MM.1S (cell line): ENCODE measurements at regions not wholly inside any gene's neighbourhood (a gene's known extent, or its start where the extent isn't known, plus 50 kb on each side); places are given as distances from the start of the nearest gene placed in this dataset.

Source experiments
- DNase-seq: peaks from one replicate; pipeline ENCODE4 v3.0.0-alpha.2; 2015
- H2AFZ ChIP-seq: fragments of 300-600 bp; sonication (generic); 2 replicates; pipeline ENCODE4 v1.6.0; 2016; ENCODE audit warnings: antibody characterized with exemption, low read length
- H3F3A ChIP-seq: fragments of 300-600 bp; sonication (generic); 2 replicates; pipeline ENCODE4 v1.6.1; 2016; ENCODE audit warnings: mild to moderate bottlenecking, antibody characterized with exemption, low read length, moderate library complexity, mixed read lengths; ENCODE audit not compliant: insufficient read depth
- H3K27ac ChIP-seq: fragments of 300-600 bp; sonication (generic); 2 replicates; pipeline ENCODE4 v1.5.1; 2016; ENCODE audit warnings: mild to moderate bottlenecking, low read length
- H3K27me3 ChIP-seq: fragments of 300-600 bp; sonication (generic); replicated peaks from 2 replicates; pipeline ENCODE4 v1.6.0; 2016; ENCODE audit warnings: low read length; ENCODE audit not compliant: insufficient read depth
- H3K36me3 ChIP-seq: fragments of 300-600 bp; sonication (generic); replicated peaks from 2 replicates; pipeline ENCODE4 v1.6.1; 2016; ENCODE audit warnings: mild to moderate bottlenecking, low read length, mixed read lengths; ENCODE audit not compliant: insufficient read depth
- H3K4me1 ChIP-seq: fragments of 300-600 bp; sonication (generic); 2 replicates; pipeline ENCODE4 v1.6.1; 2016; ENCODE audit warnings: low read length, mixed read lengths
- H3K4me2 ChIP-seq: fragments of 300-600 bp; sonication (generic); 2 replicates; pipeline ENCODE4 v1.6.0; 2016; ENCODE audit warnings: low read depth, low read length
- H3K4me3 ChIP-seq: fragments of 300-600 bp; sonication (generic); 2 replicates; pipeline ENCODE4 v1.5.1; 2016; ENCODE audit warnings: low read length, mixed read lengths
- H3K79me2 ChIP-seq: fragments of 300-600 bp; sonication (generic); 2 replicates; pipeline ENCODE4 v1.6.1; 2016; ENCODE audit warnings: mixed run types, low read length, mixed read lengths
- H3K9ac ChIP-seq: fragments of 300-600 bp; sonication (generic); 2 replicates; pipeline ENCODE4 v1.6.1; 2016; ENCODE audit warnings: low read length, mixed read lengths
- H3K9me2 ChIP-seq: fragments of 300-600 bp; sonication (generic); replicated peaks from 2 replicates; pipeline ENCODE4 v1.6.1; 2016; ENCODE audit warnings: mild to moderate bottlenecking, low read length, mixed read lengths; ENCODE audit not compliant: insufficient read depth
- H3K9me3 ChIP-seq: fragments of 300-600 bp; sonication (generic); replicated peaks from 2 replicates; pipeline ENCODE4 v1.6.1; 2016; ENCODE audit warnings: mild to moderate bottlenecking, low read length, mixed read lengths; ENCODE audit not compliant: insufficient read depth
- H4K20me1 ChIP-seq: fragments of 300-600 bp; sonication (generic); 2 replicates; pipeline ENCODE4 v1.6.1; 2016; ENCODE audit warnings: mild to moderate bottlenecking, low read length, moderate library complexity, mixed read lengths; ENCODE audit not compliant: insufficient read depth
- CTCF ChIP-seq: fragments of 300-600 bp; sonication (generic); IDR thresholded peaks from 2 replicates; pipeline ENCODE4 v1.5.1; 2016; ENCODE audit warnings: antibody characterized with exemption, low read length, mixed read lengths
- EZH2 ChIP-seq: fragments of 300-600 bp; sonication (generic); optimal IDR thresholded peaks from 2 replicates; pipeline ENCODE3; 2017; ENCODE audit warnings: low read depth, mild to moderate bottlenecking, antibody characterized with exemption, low read length, mixed read lengths
- EZH2phosphoT487 ChIP-seq: fragments of 300-600 bp; sonication (generic); IDR thresholded peaks from 2 replicates; pipeline ENCODE4 v1.6.1; 2018; ENCODE audit warnings: antibody characterized with exemption, low read length

GRCh38 chr4:29540439-29541102, 1179.6 kb upstream of the PCDH7 start:
- TF ChIP-seq EZH2phosphoT487, result no peak
- no peak overlapping the region for H3K9ac ChIP-seq
- H3K9me2 ChIP-seq, result no peaks in the 10 kb centered on the region
- no peaks in the 10 kb centered on the region for H4K20me1 ChIP-seq
- H3K27me3 ChIP-seq, result no peaks in the 10 kb centered on the region
- no peaks in the 10 kb centered on the region for H3K79me2 ChIP-seq
- no peak overlapping the region for H3K4me3 ChIP-seq
- H3K36me3 ChIP-seq, result no peaks in the 10 kb centered on the region
- H3K4me2 ChIP-seq, result no peak overlapping the region
- H3F3A ChIP-seq, result no peaks in the 10 kb centered on the region
- no peaks in the 10 kb centered on the region for H3K4me1 ChIP-seq
- no peak overlapping the region for H3K27ac ChIP-seq
- no peak overlapping the region for H2AFZ ChIP-seq
- no peaks in the 10 kb centered on the region for H3K9me3 ChIP-seq
- DNase-seq, result no peak

GRCh38 chr4:29541757-29542156, 1178.4 kb upstream of the PCDH7 start:
- H3K4me1 ChIP-seq, result no peaks in the 10 kb centered on the region
- H3K9me3 ChIP-seq, result no peaks in the 10 kb centered on the region
- no peak overlapping the region for H3K4me3 ChIP-seq
- no peak overlapping the region for H3K4me2 ChIP-seq
- H3K79me2 ChIP-seq, result no peaks in the 10 kb centered on the region
- DNase-seq, result no peak
- H4K20me1 ChIP-seq, result no peaks in the 10 kb centered on the region
- H3K36me3 ChIP-seq, result no peaks in the 10 kb centered on the region
- H3K9ac ChIP-seq, result no peak overlapping the region
- TF ChIP-seq EZH2phosphoT487 (no peak), CTCF (no peak), EZH2 (no peak)
- H3K27me3 ChIP-seq, result no peaks in the 10 kb centered on the region
- H2AFZ ChIP-seq, result no peak overlapping the region
- H3K9me2 ChIP-seq, result no peaks in the 10 kb centered on the region
- no peak overlapping the region for H3K27ac ChIP-seq
- H3F3A ChIP-seq, result no peaks in the 10 kb centered on the region

GRCh38 chr4:29549342-29549741, 1170.8 kb upstream of the PCDH7 start:
- Histone ChIP-seq H3K4me3 (no peak overlapping the region), H3K9me2 (no peaks in the 10 kb centered on the region), H3K4me2 (no peak overlapping the region), H3K27ac (no peak overlapping the region), H2AFZ (no peak overlapping the region), H3K9me3 (no peaks in the 10 kb centered on the region), H3K36me3 (no peaks in the 10 kb centered on the region), H4K20me1 (no peaks in the 10 kb centered on the region), H3K27me3 (no peaks in the 10 kb centered on the region), H3F3A (no peaks in the 10 kb centered on the region), H3K79me2 (no peaks in the 10 kb centered on the region), H3K4me1 (no peaks in the 10 kb centered on the region), H3K9ac (no peak overlapping the region)
- TF ChIP-seq CTCF (no peak), EZH2 (no peak), EZH2phosphoT487 (no peak)
- no peak for DNase-seq

- H3K9ac ChIP-seq, result no peak overlapping the region
- no peaks in the 10 kb centered on the region for H3K9me2 ChIP-seq
- no peaks in the 10 kb centered on the region for H3F3A ChIP-seq
- no peaks in the 10 kb centered on the region for H3K36me3 ChIP-seq
- H3K4me3 ChIP-seq, result no peak overlapping the region
- no peak overlapping the region for H3K4me2 ChIP-seq
- TF ChIP-seq CTCF (no peak), EZH2phosphoT487 (no peak), EZH2 (no peak)
- H3K9me3 ChIP-seq, result no peaks in the 10 kb centered on the region
- DNase-seq, result no peak
- H3K27me3 ChIP-seq, result no peaks in the 10 kb centered on the region
- H3K4me1 ChIP-seq, result no peaks in the 10 kb centered on the region
- H3K79me2 ChIP-seq, result no peaks in the 10 kb centered on the region
- no peaks in the 10 kb centered on the region for H4K20me1 ChIP-seq
- no peak overlapping the region for H3K27ac ChIP-seq
- no peak overlapping the region for H2AFZ ChIP-seq
These were observed 1168.3 kb upstream of the PCDH7 start for GRCh38 chr4:29551821-29552220.
